Suprapubic skin (tissue), 3 donors: ENCODE measurements at regions not wholly inside any gene's neighbourhood (a gene's known extent, or its start where the extent isn't known, plus 50 kb on each side); places are given as distances from the start of the nearest gene placed in this dataset.

Experiments used
- EP300 ChIP-seq: sonication (generic); formaldehyde crosslinking; IDR thresholded peaks from one replicate; pipeline ENCODE4 v1.6.1; 2017; ENCODE audit warnings: antibody characterized with exemption
- POLR2A ChIP-seq, 2 donors: fragments of 450-650 bp; IDR thresholded peaks; one replicate each; pipeline ENCODE4 v1.6.1; 2017; ENCODE audit warnings: antibody characterized with exemption in 2 of 2, mild to moderate bottlenecking in 2 of 2, moderate library complexity in 2 of 2
- TF ChIP-seq, protein P1 (sequence below), 2 donors: fragments of 200-600 bp in 1 of 2; fragments of 450-650 bp in 1 of 2; sonication (generic) in 1 of 2; IDR thresholded peaks; one replicate each; pipeline ENCODE4 v1.5.1; 2016 to 2019; ENCODE audit warnings: antibody characterized with exemption in 2 of 2, mild to moderate bottlenecking in 1 of 2, moderate library complexity in 1 of 2

DNA sequence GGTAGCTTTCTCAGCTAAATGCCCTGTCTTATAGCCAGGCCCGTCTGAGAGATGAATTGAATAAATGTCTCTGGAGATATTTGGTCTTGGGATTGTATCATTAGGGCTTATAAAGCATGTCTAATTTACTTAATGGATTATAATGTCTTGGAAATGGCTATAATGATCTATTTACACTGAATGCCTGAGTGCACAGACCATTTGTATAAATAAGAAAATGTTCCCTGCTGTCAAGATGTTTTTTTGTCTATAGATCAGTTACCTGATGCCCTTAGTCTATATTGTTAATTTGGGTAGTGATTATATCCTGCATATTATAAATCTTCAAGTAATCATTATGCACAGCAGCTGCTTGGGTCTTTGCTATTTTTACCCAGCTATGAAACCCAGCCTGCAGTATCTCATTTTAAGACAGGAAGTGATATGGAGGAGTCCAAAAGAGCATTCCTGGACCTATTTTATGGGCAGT is 112.9 kb upstream of the ACTBL2 start:
- TF ChIP-seq, protein P1, sequence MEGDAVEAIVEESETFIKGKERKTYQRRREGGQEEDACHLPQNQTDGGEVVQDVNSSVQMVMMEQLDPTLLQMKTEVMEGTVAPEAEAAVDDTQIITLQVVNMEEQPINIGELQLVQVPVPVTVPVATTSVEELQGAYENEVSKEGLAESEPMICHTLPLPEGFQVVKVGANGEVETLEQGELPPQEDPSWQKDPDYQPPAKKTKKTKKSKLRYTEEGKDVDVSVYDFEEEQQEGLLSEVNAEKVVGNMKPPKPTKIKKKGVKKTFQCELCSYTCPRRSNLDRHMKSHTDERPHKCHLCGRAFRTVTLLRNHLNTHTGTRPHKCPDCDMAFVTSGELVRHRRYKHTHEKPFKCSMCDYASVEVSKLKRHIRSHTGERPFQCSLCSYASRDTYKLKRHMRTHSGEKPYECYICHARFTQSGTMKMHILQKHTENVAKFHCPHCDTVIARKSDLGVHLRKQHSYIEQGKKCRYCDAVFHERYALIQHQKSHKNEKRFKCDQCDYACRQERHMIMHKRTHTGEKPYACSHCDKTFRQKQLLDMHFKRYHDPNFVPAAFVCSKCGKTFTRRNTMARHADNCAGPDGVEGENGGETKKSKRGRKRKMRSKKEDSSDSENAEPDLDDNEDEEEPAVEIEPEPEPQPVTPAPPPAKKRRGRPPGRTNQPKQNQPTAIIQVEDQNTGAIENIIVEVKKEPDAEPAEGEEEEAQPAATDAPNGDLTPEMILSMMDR (IDR thresholded peaks at IDR 0.05), result no peak
- TF ChIP-seq POLR2A (IDR thresholded peaks at IDR 0.05) (no peak), EP300 (no peak)
